SKM-1 (cell line): ENCODE measurements at regions not wholly inside any gene's neighbourhood (a gene's known extent, or its start where the extent isn't known, plus 50 kb on each side); places are given as distances from the start of the nearest gene placed in this dataset.
A peak's percentile ranks its signal among the peaks of the same experiment; 100 is the strongest.

Source experiments
- DNase-seq: peaks from one replicate; lab custom pipeline; 2025; ENCODE audit not compliant: unreplicated experiment; lab: John Stamatoyannopoulos, UW

- no peak for DNase-seq
These were observed 56.0 kb upstream of the FAM174A start for GRCh38 chr5:100479079-100479688.

DNA sequence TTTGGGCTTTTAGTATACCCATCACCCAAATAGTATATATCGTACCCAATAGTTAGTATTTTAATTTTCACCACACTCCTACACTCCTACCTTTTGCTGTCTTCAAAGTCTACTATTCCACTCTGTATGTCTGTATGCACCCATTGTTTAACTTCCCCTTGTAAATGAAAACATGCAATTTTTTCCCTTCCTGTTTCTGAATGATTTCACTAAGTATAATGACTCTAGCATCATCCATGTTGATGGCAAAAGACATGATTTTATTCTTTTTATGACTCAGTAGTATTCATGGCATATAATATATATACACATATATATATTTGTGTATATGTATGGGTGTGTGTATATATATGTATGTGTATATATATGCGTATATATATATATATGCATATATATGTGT, 63.1 kb upstream of the FAM174A start:
- DNase-seq: no peak

DNA sequence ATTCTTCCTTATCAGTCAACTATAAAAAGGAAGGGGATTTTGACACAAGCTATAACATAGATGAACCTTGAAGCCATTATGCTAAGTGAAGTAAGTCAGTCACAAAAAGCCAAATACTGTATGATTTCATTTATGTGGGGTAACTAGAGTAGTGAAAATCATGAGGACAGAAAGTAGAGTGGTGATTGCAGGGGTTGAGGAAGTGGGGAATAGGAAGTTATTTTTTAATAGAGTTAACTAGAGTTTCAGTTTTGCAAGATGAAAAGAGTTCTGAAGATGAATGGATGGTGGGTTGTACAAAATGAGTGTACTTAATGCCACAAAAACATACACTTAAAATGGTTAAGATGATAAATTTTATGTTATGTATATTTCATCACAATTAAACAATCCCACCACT, 65.4 kb upstream of the FAM174A start:
- no peak for DNase-seq

DNA sequence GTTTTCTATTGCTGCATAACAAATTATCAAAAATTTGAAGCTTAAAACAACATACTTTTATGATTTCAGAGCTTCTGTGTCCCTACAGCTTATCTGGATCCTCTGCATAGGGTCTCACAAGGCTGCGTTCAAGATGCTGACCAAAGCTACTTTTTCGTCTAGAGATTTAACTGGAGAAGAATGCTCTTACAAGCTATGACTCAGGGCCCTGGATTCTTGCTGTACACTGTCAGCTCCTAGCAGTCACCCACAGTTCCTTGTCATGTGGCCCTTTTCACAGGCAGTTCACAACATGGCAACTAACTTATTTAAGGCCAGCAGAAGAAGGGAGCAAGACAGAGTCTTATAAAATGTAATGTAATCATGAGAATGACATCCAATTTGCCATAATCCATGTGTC, 70.8 kb upstream of the FAM174A start:
- no peak for DNase-seq

DNA sequence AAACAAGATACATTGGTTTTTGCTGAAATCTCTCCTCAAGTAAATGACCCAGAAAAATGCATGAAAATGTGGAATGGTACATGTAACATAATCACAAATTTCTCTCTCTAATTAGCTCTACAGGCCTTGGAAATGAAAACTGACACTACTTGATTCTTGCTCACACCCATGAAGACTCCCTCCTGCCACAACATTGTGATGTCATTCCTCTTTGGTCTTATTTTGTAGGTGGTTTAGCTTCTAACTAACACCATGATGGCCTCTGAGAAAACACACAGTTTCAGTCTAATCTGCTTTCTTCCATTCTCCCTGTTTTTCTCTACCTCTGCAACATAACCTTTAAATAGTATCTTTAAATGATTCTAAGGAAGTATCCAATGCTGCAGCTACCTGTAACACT, 78.6 kb upstream of the FAM174A start:
- DNase-seq: no peak

DNA sequence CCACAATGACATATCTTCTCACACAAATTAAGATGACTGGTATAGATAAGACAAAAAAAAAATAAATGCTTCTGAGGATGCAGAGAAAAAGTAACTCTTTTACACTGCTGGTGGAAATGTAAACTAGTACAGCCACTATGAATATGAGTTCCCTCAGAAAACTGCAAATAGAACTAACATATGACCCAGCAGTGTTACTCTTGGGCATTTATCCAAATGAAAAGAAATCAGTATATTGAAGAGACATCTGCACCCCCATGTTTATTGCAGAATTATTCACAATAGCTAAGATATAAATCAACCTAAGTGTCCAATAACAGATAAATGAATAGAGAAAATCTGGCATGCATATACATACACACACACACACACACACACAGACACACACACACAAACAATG, 83.0 kb upstream of the FAM174A start:
- DNase-seq: no peak

GRCh38 chr5:100448111-100448528, 87.1 kb upstream of the FAM174A start:
- DNase-seq: no peak

DNA sequence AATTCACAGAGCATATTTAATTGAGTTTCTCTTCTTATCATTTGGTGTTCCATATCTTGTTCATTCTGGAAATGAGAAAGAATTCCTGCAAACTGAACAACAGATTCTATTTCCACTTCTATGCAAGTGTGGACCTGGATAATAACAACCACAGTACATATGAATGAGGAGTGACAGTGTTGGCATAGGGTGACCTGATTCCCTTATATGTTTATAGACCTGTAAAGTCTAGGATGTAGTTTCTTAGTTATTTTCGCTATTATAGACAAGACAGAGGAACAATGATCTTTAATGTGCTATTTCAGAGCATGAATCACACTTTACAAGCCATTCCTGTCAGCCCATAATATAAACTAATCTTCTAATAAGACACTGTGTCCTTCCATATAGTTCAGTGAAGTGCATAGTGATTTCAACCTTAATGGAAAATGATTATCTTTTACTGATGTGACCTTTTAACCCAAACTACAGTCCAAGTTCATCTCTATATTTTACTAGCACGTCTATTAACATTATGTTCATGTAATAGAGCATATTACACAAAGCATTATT, 88.2 kb upstream of the FAM174A start:
- no peak for DNase-seq

GRCh38 chr5:100444961-100445360, 90.2 kb upstream of the FAM174A start:
- no peak for DNase-seq

DNA sequence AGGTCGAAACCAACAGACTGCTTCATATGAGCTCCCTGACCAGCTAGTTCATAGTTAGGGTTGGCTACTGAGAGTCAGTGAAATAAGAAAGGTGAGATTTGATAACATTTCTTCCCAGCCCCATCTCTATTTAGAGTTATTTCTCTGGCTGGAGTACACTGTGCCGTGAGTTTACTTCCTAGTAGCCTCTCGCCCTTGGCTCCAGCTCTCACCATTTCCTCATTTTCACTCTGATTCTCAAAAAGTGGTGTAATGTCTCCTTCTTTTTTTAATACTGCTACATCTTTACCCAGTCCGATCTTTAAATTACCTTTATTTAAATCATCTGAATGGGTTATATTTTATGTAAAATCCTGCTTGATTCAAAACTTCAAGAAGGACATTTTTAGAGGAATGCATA, 100.4 kb upstream of the FAM174A start:
- no peak for DNase-seq

DNA sequence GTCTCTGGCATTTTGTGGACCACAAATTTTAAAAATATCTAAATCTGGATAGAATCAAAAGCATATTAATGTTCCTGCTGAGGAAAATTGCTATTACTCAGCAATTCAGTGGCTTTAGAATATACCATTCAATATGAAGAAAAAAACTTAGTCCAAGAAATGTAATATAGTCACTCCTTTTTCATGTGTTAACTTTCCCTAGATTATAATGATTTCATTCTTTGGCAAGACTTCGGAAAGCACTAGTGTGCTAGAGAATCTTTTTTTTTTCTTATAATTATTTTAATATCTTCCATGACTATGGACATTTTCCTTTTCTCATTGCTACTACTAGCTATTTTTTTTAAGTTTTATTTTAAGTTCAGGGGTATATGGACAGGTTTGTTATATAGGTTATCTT, 102.4 kb upstream of the FAM174A start:
- no peak for DNase-seq

DNA sequence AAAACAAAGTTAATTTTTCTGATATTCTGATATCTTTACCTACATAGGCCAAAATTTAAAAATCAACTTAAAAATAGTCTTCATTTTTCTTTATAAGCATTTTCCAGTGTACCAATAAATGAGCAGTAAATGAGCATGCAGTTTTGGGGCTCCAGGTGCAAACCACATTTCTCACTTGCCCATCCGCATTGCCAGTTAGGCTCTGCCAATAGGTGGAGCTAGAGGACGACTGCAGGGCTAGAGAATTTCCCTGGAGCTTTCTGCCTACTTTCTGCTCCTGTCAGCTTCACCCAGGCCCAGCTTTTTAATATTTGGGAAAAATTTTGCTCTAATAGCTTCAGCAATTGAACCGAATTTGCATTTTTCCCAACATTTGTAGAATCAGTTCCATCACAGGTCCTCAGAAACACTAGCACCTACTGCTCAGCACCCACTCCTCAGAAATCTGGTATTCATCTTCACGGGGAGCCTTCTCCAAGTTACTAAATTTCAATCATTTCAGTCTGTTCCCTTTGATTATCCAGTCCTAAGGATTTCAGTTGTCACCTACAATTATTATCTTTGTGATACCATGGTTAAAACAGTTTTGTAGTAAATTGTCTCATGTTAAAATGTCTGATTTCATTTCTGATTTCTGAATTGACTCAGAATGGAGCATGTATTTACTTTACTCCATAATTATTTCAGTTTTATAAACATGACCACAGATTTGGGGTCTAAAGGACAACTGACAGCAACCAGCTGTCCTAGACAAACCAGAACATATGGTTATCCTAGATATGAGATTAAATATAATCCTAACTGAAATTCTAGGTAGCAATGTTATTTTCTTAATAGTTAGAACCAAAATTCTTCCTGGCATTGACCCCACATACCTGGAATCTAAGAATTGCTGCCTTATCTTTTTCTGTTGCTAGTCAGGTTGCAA, 104.6 kb upstream of the FAM174A start:
- peak; percentile 27 for DNase-seq

GRCh38 chr5:100424787-100425186, 110.4 kb upstream of the FAM174A start:
- no peak for DNase-seq

GRCh38 chr5:100424017-100424416, 111.2 kb upstream of the FAM174A start:
- DNase-seq: no peak

- DNase-seq: no peak
These were observed 111.8 kb upstream of the FAM174A start for GRCh38 chr5:100423330-100423729.

DNA sequence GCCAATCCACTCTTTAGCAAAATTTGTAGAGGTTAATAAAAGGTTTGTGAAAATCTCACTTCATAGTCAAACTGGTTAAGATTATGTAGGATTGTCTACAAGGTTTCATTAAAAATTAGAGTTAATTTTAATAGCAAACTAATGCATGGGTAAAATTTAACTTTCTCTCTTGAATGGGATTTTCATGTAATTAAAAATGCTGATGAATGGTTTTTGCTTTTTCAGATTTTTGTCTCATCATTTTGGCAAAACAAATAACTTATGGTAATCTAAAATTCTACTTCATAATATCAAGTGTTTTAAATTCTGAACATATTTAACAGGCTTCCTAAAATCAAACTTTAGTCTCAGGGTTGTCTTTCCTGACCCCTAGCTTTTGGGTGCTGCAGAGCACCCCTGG, 113.8 kb upstream of the FAM174A start:
- no peak for DNase-seq

- DNase-seq: no peak
These were observed 116.9 kb upstream of the FAM174A start for GRCh38 chr5:100418231-100418630.

GRCh38 chr5:100409660-100410151, 125.5 kb upstream of the FAM174A start:
- no peak for DNase-seq

DNA sequence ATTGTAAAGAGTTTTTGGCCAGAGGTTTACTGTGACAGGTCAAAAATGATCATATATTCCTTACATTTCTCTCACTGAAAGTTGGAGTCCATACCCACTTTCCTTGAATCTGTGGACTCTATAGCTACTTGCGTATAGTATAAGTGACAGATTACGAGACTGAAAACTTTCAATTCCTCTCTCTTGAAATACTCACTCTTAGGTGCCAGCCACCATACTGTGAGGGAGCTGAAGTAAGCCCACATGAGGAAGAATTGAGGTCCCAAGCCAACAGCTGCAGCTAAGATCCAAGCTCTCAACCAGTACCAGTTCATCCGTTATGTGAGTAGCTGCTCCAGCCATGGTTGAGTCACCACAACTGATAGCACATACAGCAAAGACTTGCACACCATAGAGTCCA, 128.1 kb upstream of the FAM174A start:
- DNase-seq: no peak

- DNase-seq: no peak
These were observed 128.5 kb upstream of the FAM174A start for GRCh38 chr5:100406640-100407039.

GRCh38 chr5:100402071-100402470, 133.1 kb upstream of the FAM174A start:
- no peak for DNase-seq

GRCh38 chr5:100401149-100401548, 134.0 kb upstream of the FAM174A start:
- no peak for DNase-seq
